Kidney (tissue), 13 donors: ENCODE measurements at regions not wholly inside any gene's neighbourhood (a gene's known extent, or its start where the extent isn't known, plus 50 kb on each side); places are given as distances from the start of the nearest gene placed in this dataset.
"Not testable (repeated sequence)": the region's sequence is repeated elsewhere in the genome, so short reads cannot be mapped to it uniquely, and the experiment has no call there.

Source experiments
- DNase-seq, 5 donors: peaks; one replicate each; pipeline ENCODE4 v3.0.0-alpha.2; 2013 to 2020
- FAIRE-seq: peaks from 2 replicates; lab custom pipeline; 2012; peaks lifted over from hg19 to GRCh38; lab: Jason Lieb, UNC
- H3K27ac ChIP-seq, 2 donors: one replicate each; pipeline ENCODE4 v1.7.0; 2013; ENCODE audit warnings: low read depth in 2 of 2, low read length in 2 of 2, inconsistent platforms in 1 of 2
- H3K27me3 ChIP-seq: one replicate; pipeline ENCODE4 v1.7.1; 2013; ENCODE audit warnings: low read length, inconsistent platforms; ENCODE audit not compliant: control insufficient read depth, insufficient read depth
- H3K36me3 ChIP-seq, 3 donors: one replicate each; pipeline versions ENCODE4 v1.7.0 to v1.7.1; 2013; ENCODE audit warnings: low read length in 3 of 3, control low read depth in 1 of 3, inconsistent platforms in 1 of 3; ENCODE audit not compliant: insufficient read depth in 3 of 3, control insufficient read depth in 2 of 3
- H3K4me1 ChIP-seq, 3 donors: one replicate each; pipeline versions ENCODE4 v1.7.0 to v1.7.1; 2013; ENCODE audit warnings: low read length in 3 of 3, inconsistent platforms in 1 of 3, low read depth in 1 of 3; ENCODE audit not compliant: control insufficient read depth in 2 of 3, insufficient read depth in 2 of 3
- H3K4me3 ChIP-seq, 3 donors: one replicate each; pipeline versions ENCODE4 v1.7.0 to v1.8.1; 2013; ENCODE audit warnings: low read length in 3 of 3, control low read depth in 1 of 3, inconsistent platforms in 1 of 3
- H3K9ac ChIP-seq, 3 donors: one replicate each; pipeline versions ENCODE4 v1.7.0 to v1.7.1; 2013; ENCODE audit warnings: low read length in 3 of 3, control low read depth in 1 of 3, inconsistent platforms in 1 of 3
- H3K9me3 ChIP-seq, 3 donors: one replicate each; pipeline versions ENCODE4 v1.7.0 to v1.7.1; 2013; ENCODE audit warnings: low read length in 3 of 3, control low read depth in 1 of 3, inconsistent platforms in 1 of 3; ENCODE audit not compliant: control insufficient read depth in 2 of 3, insufficient read depth in 1 of 3
- CTCF ChIP-seq: IDR thresholded peaks from 3 replicates; pipeline ENCODE4 v1.5.1; 2012; ENCODE audit warnings: mild to moderate bottlenecking, moderate library complexity, borderline replicate concordance; ENCODE audit not compliant: insufficient read depth; ENCODE audit errors: extremely low read depth
- intact Hi-C: fragments of 100-400 bp; cut with DNase I; formaldehyde crosslinking; loops from one replicate; pipeline ENCODE4 v1.11.1; 2022
- donor health status: control.
- donor health status: control.
- donor health status: control.
- donor health status: control.
- donor health status: control.
- donor health status: DM: yes; HTN: yes; CAD: no.
- donor health status: Normal renal cell carcinoma (clear cell type).

DNA sequence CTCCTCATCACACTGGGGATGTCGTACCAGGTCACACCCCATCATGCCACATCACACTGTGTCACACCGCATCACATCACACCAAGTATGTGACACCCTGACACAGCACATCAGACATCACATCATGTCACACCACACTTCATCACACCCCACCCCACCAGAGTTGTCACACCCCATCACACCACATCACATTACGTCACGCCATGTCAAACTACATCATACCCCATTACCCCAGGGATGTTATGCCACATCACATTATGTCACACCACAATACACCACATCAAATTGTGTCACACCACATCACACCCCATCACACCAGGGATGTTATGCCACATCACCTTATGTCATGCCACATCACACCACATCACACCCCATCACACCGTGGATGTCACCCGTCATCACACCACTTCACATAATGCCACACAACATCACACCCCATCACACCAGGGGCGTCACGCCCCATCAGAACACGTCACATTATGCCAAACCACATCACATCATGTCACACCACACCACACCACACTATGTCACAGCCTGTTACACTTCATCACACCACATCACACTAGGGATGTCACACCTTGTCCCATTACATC is 133.6 kb downstream of the TMEM121 start:
- H3K27ac ChIP-seq: no peak overlapping the region

DNA sequence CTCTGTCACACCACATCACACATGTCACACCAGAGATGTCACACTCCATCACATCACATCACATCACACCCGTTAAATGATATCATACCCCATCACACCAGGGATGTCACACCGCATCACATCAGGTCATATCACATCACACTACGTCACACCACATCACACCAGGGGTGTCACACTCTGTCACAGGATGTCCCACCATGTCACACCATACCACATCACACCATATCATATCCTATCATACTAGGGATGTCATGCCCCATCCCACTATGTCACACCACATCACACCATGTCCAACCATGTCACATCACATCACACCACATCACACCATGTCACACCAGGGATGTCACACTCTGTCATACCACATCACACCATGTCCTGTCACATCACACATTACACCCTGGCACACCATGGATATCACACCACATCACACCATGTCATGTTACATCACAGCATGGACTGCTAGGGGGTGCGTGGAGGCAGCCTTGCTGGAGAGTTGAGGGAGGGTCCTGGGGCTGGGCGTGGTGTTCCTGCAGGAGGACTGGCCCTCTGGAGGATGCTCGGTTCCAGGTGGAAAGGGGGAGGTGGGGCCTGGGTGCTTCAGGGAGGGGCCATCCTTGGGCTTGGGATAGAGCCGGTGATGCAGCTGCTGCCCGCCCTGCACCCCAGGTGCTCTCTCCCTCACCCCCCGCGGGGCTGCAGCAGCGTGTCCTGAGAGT is 134.6 kb downstream of the TMEM121 start:
- no peak for TF ChIP-seq CTCF
- no peaks in the 10 kb centered on the region for H3K27me3 ChIP-seq
- H3K27ac ChIP-seq: no peak overlapping the region
- no peaks in the 10 kb centered on the region for H3K36me3 ChIP-seq
- intact Hi-C loops: no loop called here
- peaks cover 0 to 8% (median 0%) of the 10 kb centered on the region in 3 donors for H3K9me3 ChIP-seq
- H3K4me3 ChIP-seq: no peak overlapping the region
- no peak for DNase-seq
- H3K4me1 ChIP-seq: peaks cover 0 to 6% (median 0%) of the 10 kb centered on the region in 3 donors
- H3K9ac ChIP-seq: no peak overlapping the region
- FAIRE-seq: no peak

More for the DNA sequence above, 133.6 kb downstream of the TMEM121 start:
- H3K9ac ChIP-seq: no peak overlapping the region
- no peak for TF ChIP-seq CTCF
- H3K36me3 ChIP-seq: no peaks in the 10 kb centered on the region
- no peak overlapping the region for H3K4me3 ChIP-seq
- peaks cover 0 to 8% (median 0%) of the 10 kb centered on the region in 3 donors for H3K9me3 ChIP-seq
- peaks cover 0 to 6% (median 0%) of the 10 kb centered on the region in 3 donors for H3K4me1 ChIP-seq
- no peaks in the 10 kb centered on the region for H3K27me3 ChIP-seq
- no peak for FAIRE-seq
- no peak for DNase-seq
- intact Hi-C loops: no loop called here

GRCh38 chr14:105662043-105662442 is 135.7 kb downstream of the TMEM121 start:
- H3K27ac ChIP-seq, H3K4me1 ChIP-seq, H3K27me3 ChIP-seq, FAIRE-seq, H3K9ac ChIP-seq, H3K4me3 ChIP-seq, H3K36me3 ChIP-seq, intact Hi-C loops, H3K9me3 ChIP-seq: not testable (repeated sequence)
- peak in 1 of 5 donors; percentile 72 for DNase-seq

- H3K27me3 ChIP-seq, H3K9ac ChIP-seq, intact Hi-C loops, H3K9me3 ChIP-seq, H3K4me1 ChIP-seq, FAIRE-seq, H3K4me3 ChIP-seq, H3K36me3 ChIP-seq, H3K27ac ChIP-seq: not testable (repeated sequence)
- peak in 1 of 5 donors; percentile 60 for DNase-seq
Observed at GRCh38 chr14:105662592-105662991, 136.2 kb downstream of the TMEM121 start.

GRCh38 chr14:105663323-105663722 is 136.9 kb downstream of the TMEM121 start:
- FAIRE-seq, intact Hi-C loops, H3K4me3 ChIP-seq, H3K9me3 ChIP-seq, H3K36me3 ChIP-seq, DNase-seq, H3K27me3 ChIP-seq, H3K4me1 ChIP-seq, H3K9ac ChIP-seq, H3K27ac ChIP-seq: not testable (repeated sequence)

DNA sequence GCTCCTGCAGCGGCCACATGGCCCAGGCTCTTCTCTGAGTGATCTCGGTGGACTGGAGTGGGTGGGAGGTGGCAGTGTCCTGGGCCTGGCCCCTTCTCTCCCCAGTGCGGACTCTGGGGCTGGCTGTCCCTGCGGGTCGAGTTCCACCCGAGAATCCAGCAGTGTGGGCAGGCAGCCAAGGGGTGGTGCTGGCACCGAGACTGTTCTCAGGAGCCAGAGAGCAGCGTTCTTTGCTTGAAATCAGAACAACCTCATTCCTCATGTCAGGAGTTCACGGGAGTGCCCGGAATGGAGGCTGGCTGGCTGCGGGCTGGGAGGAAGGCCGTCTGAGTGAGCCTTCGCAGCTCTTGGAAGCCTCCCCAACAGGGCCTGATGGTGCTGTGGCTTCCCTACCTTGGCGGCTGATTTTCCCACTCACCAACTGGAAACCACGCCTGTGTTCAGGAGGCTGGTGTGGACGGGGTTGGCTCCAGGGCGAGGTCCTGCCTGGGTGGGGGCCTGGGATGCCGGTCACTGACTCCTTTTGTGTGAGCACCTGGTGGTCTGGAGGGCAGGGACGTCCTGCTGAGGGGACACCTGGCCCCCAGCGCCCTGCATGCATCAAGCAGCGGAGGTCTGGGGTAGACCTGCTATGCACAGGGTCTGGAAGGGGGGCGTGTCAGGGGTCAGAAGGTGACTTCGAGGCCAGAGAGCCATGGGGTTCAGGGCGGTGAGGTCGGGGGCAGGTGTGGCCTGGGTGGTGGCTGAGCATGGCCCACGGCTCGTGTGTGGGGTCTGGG is 137.6 kb downstream of the TMEM121 start:
- H3K4me1 ChIP-seq, intact Hi-C loops, FAIRE-seq, H3K9ac ChIP-seq, H3K9me3 ChIP-seq, H3K27ac ChIP-seq, H3K27me3 ChIP-seq, H3K36me3 ChIP-seq, H3K4me3 ChIP-seq: not testable (repeated sequence)
- DNase-seq: peak in 1 of 5 donors; percentile 60
